Loucy (cell line): ENCODE measurements at regions not wholly inside any gene's neighbourhood (a gene's known extent, or its start where the extent isn't known, plus 50 kb on each side); places are given as distances from the start of the nearest gene placed in this dataset.

Source experiments
- CTCF ChIP-seq: fragments of 200-600 bp; sonication (generic); conservative IDR thresholded peaks from 2 replicates; pipeline ENCODE4 v1.5.1; 2014; ENCODE audit warnings: mild to moderate bottlenecking, antibody characterized with exemption, low read length
- EZH2phosphoT487 ChIP-seq: fragments of 200-600 bp; IDR thresholded peaks from 2 replicates; pipeline ENCODE4 v1.6.1; 2018; ENCODE audit warnings: antibody characterized with exemption, mild to moderate bottlenecking, moderate library complexity, borderline replicate concordance

DNA sequence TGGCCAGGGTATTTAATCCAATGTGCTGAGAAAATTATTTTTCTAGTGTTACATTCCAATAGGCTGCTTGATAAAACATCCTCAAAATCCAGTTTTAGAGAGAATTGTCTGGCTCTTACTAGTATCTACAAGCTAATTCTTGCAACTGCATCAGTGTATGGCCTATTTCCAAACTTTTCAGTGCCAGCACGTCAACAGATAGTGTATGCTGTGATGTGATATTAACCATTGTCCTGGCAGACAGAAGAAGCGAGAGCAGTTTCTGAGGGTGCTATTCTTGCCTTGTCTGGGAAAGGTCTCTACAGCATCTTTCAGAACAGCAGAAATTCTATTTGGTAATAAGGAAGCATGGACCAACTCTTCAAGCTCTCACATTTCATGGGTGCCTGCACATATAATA lies 174.2 kb upstream of the CDH12 start:
- TF ChIP-seq CTCF (no peak), EZH2phosphoT487 (no peak)
